Muscle layer of duodenum (tissue), 2 donors: ENCODE measurements at regions not wholly inside any gene's neighbourhood (a gene's known extent, or its start where the extent isn't known, plus 50 kb on each side); places are given as distances from the start of the nearest gene placed in this dataset.

Experiments used
- H3K27ac ChIP-seq: one replicate; pipeline ENCODE4 v1.7.0; 2013; ENCODE audit warnings: mild to moderate bottlenecking, low read length
- H3K27me3 ChIP-seq: one replicate; pipeline ENCODE4 v1.7.0; 2013; ENCODE audit warnings: low read depth, mild to moderate bottlenecking, control low read depth, low read length
- H3K36me3 ChIP-seq, 2 donors: one replicate each; pipeline ENCODE4 v1.7.0; 2013; ENCODE audit warnings: low read length in 2 of 2, control low read depth in 1 of 2, mild to moderate bottlenecking in 1 of 2; ENCODE audit not compliant: insufficient read depth in 2 of 2, control insufficient read depth in 1 of 2
- H3K4me1 ChIP-seq, 2 donors: one replicate each; pipeline ENCODE4 v1.7.0; 2013; ENCODE audit warnings: low read length in 2 of 2, mild to moderate bottlenecking in 2 of 2, control low read depth in 1 of 2, moderate library complexity in 1 of 2; ENCODE audit not compliant: insufficient read depth in 2 of 2, control insufficient read depth in 1 of 2
- H3K4me3 ChIP-seq, 2 donors: one replicate each; pipeline ENCODE4 v1.7.0; 2013; ENCODE audit warnings: low read length in 2 of 2, low read depth in 1 of 2, mild to moderate bottlenecking in 1 of 2
- H3K9me3 ChIP-seq, 2 donors: one replicate each; pipeline ENCODE4 v1.7.0; 2013; ENCODE audit warnings: low read length in 2 of 2, control low read depth in 1 of 2, mild to moderate bottlenecking in 1 of 2; ENCODE audit not compliant: control insufficient read depth in 1 of 2
- donor health status: healthy.

DNA sequence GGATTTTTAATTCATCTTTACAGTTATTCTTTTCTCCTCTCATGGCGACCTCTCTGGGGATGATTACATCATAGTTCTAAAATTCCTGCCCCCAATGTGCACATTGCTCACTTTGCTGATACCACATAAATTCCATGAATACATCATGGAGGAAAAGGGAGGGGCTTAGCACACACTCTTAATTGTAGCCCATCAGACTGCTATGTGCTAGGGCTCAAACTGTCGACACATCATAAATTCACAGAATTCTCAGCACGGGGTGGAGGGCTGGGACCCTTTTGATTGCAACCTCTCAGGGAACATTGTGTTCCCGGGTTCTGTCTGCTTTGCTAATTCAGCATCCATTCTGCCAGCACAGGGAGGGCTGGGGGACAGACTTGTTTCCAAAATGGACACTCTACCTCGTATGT, 592.9 kb downstream of the BCOR start:
- Histone ChIP-seq H3K36me3 (no peaks in the 10 kb centered on the region), H3K9me3 (no peaks in the 10 kb centered on the region), H3K4me3 (no peak overlapping the region), H3K27ac (no peak overlapping the region), H3K4me1 (no peaks in the 10 kb centered on the region), H3K27me3 (no peaks in the 10 kb centered on the region)

DNA sequence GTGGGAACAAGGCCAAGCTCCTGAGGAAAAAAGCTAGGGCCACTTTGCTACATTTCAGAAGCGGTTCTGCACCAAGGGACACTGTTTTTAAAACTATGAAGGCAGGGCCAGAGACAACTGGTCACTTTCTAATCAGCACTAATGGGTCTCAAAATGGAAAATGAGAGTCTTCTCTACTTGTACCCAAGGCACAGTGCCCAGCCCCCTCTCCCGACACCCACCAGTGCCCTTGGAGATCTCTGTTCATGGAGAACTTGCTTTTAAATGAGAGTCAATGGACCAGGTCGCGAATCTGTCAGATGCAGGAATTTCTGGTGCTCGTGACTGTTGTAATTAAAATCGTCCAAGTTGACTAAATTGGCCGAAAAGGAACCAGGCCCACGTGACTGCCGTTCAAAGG, 591.6 kb downstream of the BCOR start:
- no peaks in the 10 kb centered on the region for H3K9me3 ChIP-seq
- H3K4me1 ChIP-seq: no peaks in the 10 kb centered on the region
- no peak overlapping the region for H3K27ac ChIP-seq
- H3K4me3 ChIP-seq: no peak overlapping the region
- no peaks in the 10 kb centered on the region for H3K36me3 ChIP-seq
- no peaks in the 10 kb centered on the region for H3K27me3 ChIP-seq

DNA sequence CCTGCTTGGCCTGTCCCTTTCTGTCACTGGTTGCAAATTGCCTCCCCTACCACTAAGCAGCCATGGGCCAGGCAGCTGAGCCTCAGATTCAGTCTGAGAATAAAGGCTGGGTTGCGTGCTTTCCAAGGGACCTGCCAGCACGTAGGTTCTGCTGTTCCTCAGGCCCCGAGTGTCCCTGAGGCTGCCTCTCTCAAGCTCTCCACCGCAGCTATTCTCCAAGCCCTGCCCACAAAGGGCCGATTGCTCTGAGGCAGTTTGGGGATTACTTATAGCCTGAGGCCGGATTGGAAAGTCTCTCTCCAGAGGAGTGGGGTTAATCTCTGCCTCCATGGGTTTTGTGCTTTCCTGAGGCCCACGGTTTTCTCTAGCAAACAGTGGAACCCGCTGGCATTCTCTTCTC, 590.7 kb downstream of the BCOR start:
- no peaks in the 10 kb centered on the region for H3K9me3 ChIP-seq
- H3K4me3 ChIP-seq: no peak overlapping the region
- no peaks in the 10 kb centered on the region for H3K36me3 ChIP-seq
- H3K27me3 ChIP-seq: no peaks in the 10 kb centered on the region
- H3K4me1 ChIP-seq: no peaks in the 10 kb centered on the region
- H3K27ac ChIP-seq: no peak overlapping the region

DNA sequence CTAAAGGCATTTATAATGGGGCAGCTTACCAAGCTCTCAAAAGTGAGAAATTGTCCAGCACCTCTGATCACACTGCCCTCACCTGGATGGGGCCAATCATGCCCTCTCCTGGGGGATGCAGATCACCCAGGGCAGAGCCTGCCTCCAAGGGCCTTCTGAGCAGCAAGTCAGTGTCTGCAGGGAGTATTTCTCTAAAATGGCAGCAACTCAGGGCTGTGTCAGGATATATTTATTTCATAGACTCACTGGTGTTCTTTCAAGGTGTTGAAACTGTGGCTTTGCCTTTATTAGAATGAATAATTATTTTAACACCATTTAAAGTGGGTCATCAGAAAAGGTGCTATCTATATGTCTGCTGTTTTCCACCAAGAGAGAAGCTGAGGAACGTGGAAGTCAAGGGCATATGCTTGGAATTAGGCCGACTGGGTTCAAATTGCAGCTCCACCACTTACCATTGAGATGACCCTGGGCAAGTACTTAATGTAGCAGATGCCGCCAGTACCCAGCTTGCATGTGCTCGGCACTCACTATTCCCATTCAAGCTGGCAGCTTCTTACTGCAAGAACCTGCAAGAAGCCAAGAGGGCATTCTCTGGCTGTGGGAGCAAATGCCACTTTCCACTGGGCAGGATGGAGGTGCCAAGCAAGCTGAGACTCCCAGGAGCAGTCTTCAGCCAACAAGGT, 590.0 kb downstream of the BCOR start:
- H3K27ac ChIP-seq: no peak overlapping the region
- H3K4me3 ChIP-seq: no peak overlapping the region
- no peaks in the 10 kb centered on the region for H3K4me1 ChIP-seq
- no peaks in the 10 kb centered on the region for H3K36me3 ChIP-seq
- H3K9me3 ChIP-seq: no peaks in the 10 kb centered on the region
- no peaks in the 10 kb centered on the region for H3K27me3 ChIP-seq

DNA sequence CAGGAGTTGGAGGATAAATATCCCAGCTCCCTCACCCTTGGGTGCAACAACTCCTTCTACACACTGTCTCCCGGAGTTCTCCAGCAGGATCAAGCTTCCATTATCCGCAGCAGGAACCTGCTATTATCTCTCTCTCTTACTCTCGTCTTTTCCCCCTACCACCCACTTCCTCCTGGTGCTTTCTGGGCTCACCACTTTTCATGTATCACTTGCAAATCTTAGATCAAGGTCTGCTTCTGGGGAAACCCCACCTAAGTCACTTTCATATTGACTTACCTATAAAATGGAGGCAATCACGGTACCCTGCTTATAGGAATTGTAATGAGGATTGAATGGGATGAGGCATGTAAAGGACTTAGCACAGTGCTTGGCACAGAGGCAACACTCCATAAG, 589.5 kb downstream of the BCOR start:
- no peak overlapping the region for H3K27ac ChIP-seq
- H3K27me3 ChIP-seq: no peaks in the 10 kb centered on the region

DNA sequence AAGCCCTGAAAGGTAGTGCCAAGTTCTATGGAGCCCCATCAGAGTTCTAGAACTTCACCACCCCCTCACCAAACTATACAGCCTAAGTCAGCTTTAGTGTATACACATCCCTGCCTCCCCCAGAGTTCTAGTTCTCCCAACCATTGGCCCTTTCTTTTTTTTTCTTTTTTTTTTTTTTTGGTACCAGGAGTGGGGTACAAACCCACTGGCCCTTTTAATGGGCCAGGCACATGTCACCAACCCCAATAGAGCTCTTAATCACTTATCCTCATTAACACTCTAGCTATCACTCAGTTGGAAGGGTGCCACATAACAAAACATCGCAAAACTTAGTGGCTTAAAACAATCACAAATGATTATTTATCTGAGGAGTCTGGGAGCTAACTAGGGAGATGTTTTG, 588.6 kb downstream of the BCOR start:
- no peaks in the 10 kb centered on the region for H3K27me3 ChIP-seq
- no peaks in the 10 kb centered on the region for H3K4me1 ChIP-seq
- no peaks in the 10 kb centered on the region for H3K9me3 ChIP-seq
- H3K4me3 ChIP-seq: no peak overlapping the region
- no peak overlapping the region for H3K27ac ChIP-seq
- no peaks in the 10 kb centered on the region for H3K36me3 ChIP-seq

More for the DNA sequence above, 589.5 kb downstream of the BCOR start:
- Histone ChIP-seq H3K36me3 (no peaks in the 10 kb centered on the region), H3K4me3 (no peak overlapping the region), H3K9me3 (no peaks in the 10 kb centered on the region), H3K4me1 (no peaks in the 10 kb centered on the region)

DNA sequence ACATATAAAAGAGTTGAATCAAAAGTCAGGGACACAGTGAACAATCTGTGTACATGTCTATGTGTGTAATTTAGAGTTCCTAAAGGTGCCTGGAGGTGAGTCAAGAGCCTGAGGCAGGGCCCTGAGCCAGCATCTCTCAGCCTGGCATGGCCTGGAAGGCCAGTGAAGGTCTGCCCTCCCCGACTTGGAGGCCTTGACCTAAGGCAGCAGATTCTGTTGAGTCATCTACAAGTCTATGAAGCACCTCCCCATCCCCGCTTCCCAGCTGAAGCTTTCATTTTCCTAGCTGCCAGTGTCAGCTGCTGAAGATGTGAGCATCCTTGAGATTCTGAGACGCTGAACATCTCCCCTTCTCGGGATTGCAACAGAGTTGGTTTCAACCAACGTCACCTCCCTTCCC, 583.9 kb downstream of the BCOR start:
- no peak overlapping the region for H3K27ac ChIP-seq
- H3K9me3 ChIP-seq: no peaks in the 10 kb centered on the region
- H3K4me3 ChIP-seq: no peak overlapping the region
- no peaks in the 10 kb centered on the region for H3K27me3 ChIP-seq
- no peaks in the 10 kb centered on the region for H3K36me3 ChIP-seq
- peaks cover 0 to 7% of the 10 kb centered on the region in 2 donors for H3K4me1 ChIP-seq

DNA sequence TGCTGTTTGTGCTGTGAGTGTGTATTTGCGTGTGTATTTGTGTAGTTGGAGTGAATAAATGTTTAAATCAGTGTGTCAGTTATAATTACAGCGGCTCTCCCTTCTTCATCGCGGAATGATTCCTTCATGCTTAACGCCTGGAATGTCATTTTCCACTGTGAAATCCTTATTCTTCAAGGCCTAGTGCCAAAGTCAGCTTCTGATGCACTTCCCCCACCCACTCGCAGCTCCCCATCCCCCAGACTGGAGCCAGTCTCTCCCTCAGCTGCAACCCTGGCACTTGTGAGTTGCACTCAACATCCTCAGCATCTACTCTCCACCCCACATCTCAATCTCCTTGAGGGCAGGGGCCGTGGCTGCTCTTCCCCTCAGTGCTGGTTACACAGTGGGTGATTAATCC, 583.0 kb downstream of the BCOR start:
- Histone ChIP-seq H3K27ac (no peak overlapping the region), H3K27me3 (no peaks in the 10 kb centered on the region), H3K4me1 (peaks cover 0 to 10% of the 10 kb centered on the region in 2 donors), H3K4me3 (no peak overlapping the region), H3K9me3 (no peaks in the 10 kb centered on the region), H3K36me3 (no peaks in the 10 kb centered on the region)

DNA sequence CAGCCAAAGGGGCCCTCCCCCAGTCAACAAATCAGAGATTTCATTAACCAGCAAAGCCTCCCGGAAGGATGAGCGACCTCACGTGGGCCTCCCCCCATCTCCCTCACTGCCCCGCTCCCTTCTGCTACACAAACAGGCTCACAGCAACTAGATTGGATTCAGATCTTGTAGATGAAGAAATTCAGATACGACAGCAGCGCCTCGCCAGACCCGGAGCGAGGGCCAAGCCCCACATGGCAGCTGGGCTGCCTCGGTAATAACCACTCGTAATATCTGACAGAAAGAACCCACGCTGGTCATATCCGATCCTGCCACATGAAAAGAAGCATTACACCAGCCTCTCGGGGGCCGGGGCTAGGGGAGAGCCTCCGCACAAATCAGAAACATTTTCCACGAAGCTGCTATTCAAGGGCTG, 581.3 kb downstream of the BCOR start:
- Histone ChIP-seq H3K36me3 (no peaks in the 10 kb centered on the region), H3K27ac (no peak overlapping the region), H3K27me3 (no peaks in the 10 kb centered on the region), H3K4me3 (no peak overlapping the region), H3K9me3 (no peaks in the 10 kb centered on the region), H3K4me1 (peaks cover 0 to 10% of the 10 kb centered on the region in 2 donors)

DNA sequence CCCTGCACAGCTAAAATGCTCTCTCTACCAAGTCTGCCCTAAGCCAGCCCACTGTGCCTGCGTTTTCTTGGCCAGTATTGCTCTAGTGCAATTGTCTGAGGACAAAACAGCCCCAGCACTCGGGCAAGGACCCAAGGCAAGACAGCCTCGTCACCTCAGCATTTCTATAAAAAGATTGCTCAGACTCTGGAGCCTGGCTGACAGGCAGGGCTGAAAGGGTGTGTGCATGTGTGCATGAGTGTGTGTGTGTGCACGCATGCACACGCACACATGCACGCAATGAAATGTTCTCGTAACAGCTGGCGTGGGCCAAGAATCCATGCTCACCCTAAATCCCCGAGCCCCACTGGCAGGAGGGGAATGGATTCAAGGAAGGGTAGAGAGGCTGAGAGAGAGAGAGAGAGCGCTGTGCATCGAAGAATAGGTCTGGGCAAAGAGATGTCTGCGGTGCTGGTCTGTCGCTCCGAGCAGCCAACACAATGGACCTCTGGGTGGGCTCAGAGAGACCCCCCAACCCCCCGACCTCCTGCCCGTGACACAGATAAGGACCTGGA, 579.2 kb downstream of the BCOR start:
- Histone ChIP-seq H3K27me3 (no peaks in the 10 kb centered on the region), H3K9me3 (no peaks in the 10 kb centered on the region), H3K4me3 (peak overlapping the region; percentile 7 to 44), H3K4me1 (peaks cover 0 to 10% of the 10 kb centered on the region in 2 donors), H3K27ac (no peak overlapping the region), H3K36me3 (no peaks in the 10 kb centered on the region)

DNA sequence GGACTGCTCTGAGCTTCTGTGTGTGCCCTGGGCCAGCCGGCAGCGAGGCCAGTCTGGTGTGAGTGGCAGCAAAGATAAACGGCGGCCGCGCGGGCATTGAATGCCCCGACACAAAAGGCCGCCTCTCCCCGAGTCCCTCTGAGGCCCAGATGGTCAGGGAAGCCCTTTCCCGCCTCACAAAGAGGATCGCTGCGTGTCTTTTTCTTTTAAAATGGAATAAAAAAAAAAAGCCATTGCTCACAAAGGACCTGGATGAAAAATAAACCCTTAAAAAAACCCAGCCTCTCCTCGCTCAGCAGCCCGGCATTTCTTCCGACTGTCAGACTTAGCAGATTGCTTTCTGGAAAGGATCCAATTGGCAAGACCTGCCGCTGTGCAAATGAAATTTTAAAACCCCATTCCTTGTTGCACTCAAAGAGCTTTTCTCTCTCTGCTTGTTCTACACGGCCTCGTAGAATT, 578.7 kb downstream of the BCOR start:
- H3K36me3 ChIP-seq: no peaks in the 10 kb centered on the region
- H3K4me1 ChIP-seq: peaks cover 0 to 10% of the 10 kb centered on the region in 2 donors
- H3K4me3 ChIP-seq: peak overlapping the region in 1 of 2 donors; percentile 44
- no peak overlapping the region for H3K27ac ChIP-seq
- H3K9me3 ChIP-seq: peaks cover 0 to 2% of the 10 kb centered on the region in 2 donors
- H3K27me3 ChIP-seq: no peaks in the 10 kb centered on the region
